H54 (cell line): ENCODE measurements at regions not wholly inside any gene's neighbourhood (a gene's known extent, or its start where the extent isn't known, plus 50 kb on each side); places are given as distances from the start of the nearest gene placed in this dataset.

ENCODE experiments used
- DNase-seq: peaks from one replicate; pipeline ENCODE4 v3.0.0; 2011; ENCODE audit warnings: low spot score, mixed read lengths; ENCODE audit not compliant: insufficient read length
- FAIRE-seq: peaks from 3 replicates; lab custom pipeline; 2011; peaks lifted over from hg19 to GRCh38; lab: Jason Lieb, UNC
- POLR2A ChIP-seq: IDR thresholded peaks from 2 replicates; pipeline ENCODE4 v1.6.1; 2011; ENCODE audit warnings: low read depth, mild to moderate bottlenecking, low read length

GRCh38 chr7:47026780-47027361, 555.0 kb downstream of the TNS3 start:
- no peak for TF ChIP-seq POLR2A
- FAIRE-seq, result no peak
- no peak for DNase-seq

GRCh38 chr7:47024991-47025390, 556.9 kb downstream of the TNS3 start:
- no peak for DNase-seq
- TF ChIP-seq POLR2A, result no peak
- no peak for FAIRE-seq

- peak; percentile 90 for FAIRE-seq
Observed at GRCh38 chr7:47008461-47008860, 573.5 kb downstream of the TNS3 start.

GRCh38 chr7:47007471-47007870, 574.4 kb downstream of the TNS3 start:
- no peak for TF ChIP-seq POLR2A
- DNase-seq, result no peak
- FAIRE-seq, result no peak

More at GRCh38 chr7:47008461-47008860, 573.5 kb downstream of the TNS3 start:
- no peak for TF ChIP-seq POLR2A
- DNase-seq, result no peak

- DNase-seq, result no peak
- FAIRE-seq, result no peak
- TF ChIP-seq POLR2A, result no peak
Observed at GRCh38 chr7:47000561-47000960, 581.4 kb downstream of the TNS3 start.

GRCh38 chr7:46999866-47000265, 582.0 kb downstream of the TNS3 start:
- TF ChIP-seq POLR2A, result no peak
- FAIRE-seq (peak; percentile 66), DNase-seq (no peak)

GRCh38 chr7:46996972-46997371, 584.9 kb downstream of the TNS3 start:
- no peak for TF ChIP-seq POLR2A
- DNase-seq (no peak), FAIRE-seq (no peak)

DNA sequence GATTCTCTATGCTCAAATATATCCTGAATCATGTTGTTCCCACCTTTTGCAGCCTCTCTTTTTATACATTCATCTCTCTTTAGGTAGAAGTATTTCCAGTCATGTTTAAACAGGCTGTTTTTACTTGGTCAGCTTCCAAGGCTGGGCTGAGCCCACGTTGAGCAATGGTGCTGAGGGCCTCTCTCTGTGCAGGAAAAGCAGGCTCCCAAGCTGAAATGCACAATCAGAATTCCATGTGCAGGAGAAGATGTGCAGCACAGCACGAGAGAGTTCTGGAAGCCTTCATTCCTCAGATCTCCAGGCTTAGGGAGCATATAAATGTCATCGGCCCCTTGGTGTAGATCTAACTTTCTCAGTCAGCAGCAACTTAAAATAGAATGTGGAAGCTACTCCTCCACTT, 588.5 kb downstream of the TNS3 start:
- DNase-seq, result no peak
- FAIRE-seq, result no peak
- no peak for TF ChIP-seq POLR2A

- no peak for TF ChIP-seq POLR2A
- DNase-seq (no peak), FAIRE-seq (no peak)
Observed at GRCh38 chr7:46990761-46991160, 591.1 kb downstream of the TNS3 start.

GRCh38 chr7:46989247-46989646, 592.7 kb downstream of the TNS3 start:
- TF ChIP-seq POLR2A, result no peak
- DNase-seq (no peak), FAIRE-seq (no peak)

- TF ChIP-seq POLR2A, result no peak
- DNase-seq (no peak), FAIRE-seq (no peak)
Observed at GRCh38 chr7:46982928-46983327, 599.0 kb downstream of the TNS3 start.

DNA sequence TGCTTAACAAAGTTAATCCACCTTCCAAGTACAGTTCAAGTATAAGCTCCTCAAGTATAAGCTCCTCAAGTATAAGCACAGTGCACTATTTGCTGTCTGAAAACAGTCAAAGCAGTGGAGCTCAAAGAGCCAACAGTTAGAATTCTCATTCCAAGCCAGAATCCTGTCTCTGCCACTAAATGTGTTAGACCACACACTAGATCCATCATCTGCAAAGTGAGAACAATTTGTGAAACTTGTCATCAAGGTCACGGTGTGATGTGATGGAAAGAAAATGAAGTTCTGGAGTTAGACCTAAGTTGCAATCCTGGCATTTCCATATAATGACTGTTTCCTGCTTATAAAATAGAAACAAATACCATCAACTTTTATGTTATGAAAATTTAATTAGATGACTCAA, 602.5 kb downstream of the TNS3 start:
- DNase-seq (no peak), FAIRE-seq (peak; percentile 15)
- no peak for TF ChIP-seq POLR2A

- FAIRE-seq, result no peak
- no peak for DNase-seq
- TF ChIP-seq POLR2A, result no peak
Observed at GRCh38 chr7:46975493-46975892, 606.4 kb downstream of the TNS3 start.

GRCh38 chr7:46972205-46972604, 609.7 kb downstream of the TNS3 start:
- no peak for TF ChIP-seq POLR2A
- DNase-seq, result peak; percentile 19
- peak; percentile 99 for FAIRE-seq

GRCh38 chr7:46970476-46970875, 611.4 kb downstream of the TNS3 start:
- DNase-seq (no peak), FAIRE-seq (no peak)
- TF ChIP-seq POLR2A, result no peak

GRCh38 chr7:46970131-46970430, 611.8 kb downstream of the TNS3 start:
- DNase-seq, result no peak
- no peak for FAIRE-seq
- no peak for TF ChIP-seq POLR2A
